HepG2 (cell line): ENCODE measurements at regions not wholly inside any gene's neighbourhood (a gene's known extent, or its start where the extent isn't known, plus 50 kb on each side); places are given as distances from the start of the nearest gene placed in this dataset.

Source experiments
- ESRRA ChIP-seq: sonication (generic); formaldehyde crosslinking; IDR thresholded peaks from 2 replicates; pipeline ENCODE4 v1.5.1; 2020; ENCODE audit warnings: mild to moderate bottlenecking, low read depth, missing genetic modification reagents
- ETV5 ChIP-seq: IDR thresholded peaks from 2 replicates; pipeline ENCODE4 v1.6.1; 2018; ENCODE audit warnings: missing biosample characterization, missing genetic modification reagents, inconsistent platforms, borderline replicate concordance
- KLF16 ChIP-seq, 2 experiments: sonication (generic) in 1 of 2; formaldehyde crosslinking in 1 of 2; IDR thresholded peaks; 2 replicates each; pipeline versions ENCODE4 v1.6.1 to v1.8.0; 2016 to 2023; ENCODE audit warnings: missing genetic modification reagents in 2 of 2, missing compliant biosample characterization in 1 of 2
- NBN ChIP-seq: fragments of 450-650 bp; conservative IDR thresholded peaks from 2 replicates; pipeline ENCODE4 v1.6.1; 2017
- NRL ChIP-seq: sonication (generic); formaldehyde crosslinking; IDR thresholded peaks from 2 replicates; pipeline ENCODE4 v1.5.0; 2020; ENCODE audit warnings: missing genetic modification reagents, mild to moderate bottlenecking, moderate library complexity, borderline replicate concordance
- RFXAP ChIP-seq: sonication (generic); formaldehyde crosslinking; IDR thresholded peaks from 2 replicates; pipeline ENCODE4 v1.4.0; 2020; ENCODE audit warnings: missing genetic modification reagents, borderline replicate concordance
- SP1 ChIP-seq, 2 experiments: fragments of 450-650 bp in 1 of 2; sonication (generic) in 1 of 2; formaldehyde crosslinking in 1 of 2; IDR thresholded peaks; 2 replicates each; pipeline versions ENCODE4 v1.4.0 to v1.6.1; 2016 to 2020; ENCODE audit warnings: missing genetic modification reagents in 1 of 2
- ZFP90 ChIP-seq: sonication (generic); formaldehyde crosslinking; IDR thresholded peaks from 2 replicates; pipeline ENCODE4 v1.8.0; 2022; ENCODE audit warnings: missing genetic modification reagents, mild to moderate bottlenecking, inconsistent platforms, borderline replicate concordance
- ZFYVE20 ChIP-seq: sonication (generic); formaldehyde crosslinking; IDR thresholded peaks from 2 replicates; pipeline ENCODE4 v1.8.0; 2023; ENCODE audit warnings: low read depth, mild to moderate bottlenecking, moderate library complexity, missing genetic modification reagents, borderline replicate concordance
- ZNF329 ChIP-seq: sonication (generic); formaldehyde crosslinking; IDR thresholded peaks from 2 replicates; pipeline ENCODE4 v1.9.0; 2021; ENCODE audit warnings: low read depth, mild to moderate bottlenecking, missing genetic modification reagents
- ZNF335 ChIP-seq: sonication (generic); formaldehyde crosslinking; IDR thresholded peaks from 2 replicates; pipeline ENCODE4 v1.4.0; 2020; ENCODE audit warnings: missing genetic modification reagents
- ZNF569 ChIP-seq: sonication (generic); formaldehyde crosslinking; IDR thresholded peaks from 2 replicates; pipeline ENCODE4 v1.5.0; 2020; ENCODE audit warnings: mild to moderate bottlenecking, missing genetic modification reagents, moderate library complexity, borderline replicate concordance
- ZNF614 ChIP-seq: IDR thresholded peaks from 2 replicates; pipeline ENCODE4 v1.6.1; 2018; ENCODE audit warnings: missing biosample characterization, missing genetic modification reagents, inconsistent platforms, borderline replicate concordance
- ZNF616 ChIP-seq: sonication (generic); formaldehyde crosslinking; IDR thresholded peaks from 2 replicates; pipeline ENCODE4 v1.5.0; 2020; ENCODE audit warnings: low read depth, mild to moderate bottlenecking, missing genetic modification reagents
- ZNF652 ChIP-seq: IDR thresholded peaks from 2 replicates; pipeline ENCODE4 v1.6.1; 2016; ENCODE audit warnings: low read depth, borderline replicate concordance
- ZNF672 ChIP-seq: sonication (generic); formaldehyde crosslinking; IDR thresholded peaks from 2 replicates; pipeline ENCODE4 v1.8.1; 2022; ENCODE audit warnings: missing genetic modification reagents
- ZNF772 ChIP-seq: sonication (generic); formaldehyde crosslinking; IDR thresholded peaks from 2 replicates; pipeline ENCODE4 v1.5.0; 2020; ENCODE audit warnings: mild to moderate bottlenecking, missing genetic modification reagents
- TF ChIP-seq, protein P1 (sequence below): sonication (generic); formaldehyde crosslinking; IDR thresholded peaks from 2 replicates; pipeline ENCODE4 v1.5.1; 2020; ENCODE audit warnings: missing genetic modification reagents, mild to moderate bottlenecking, borderline replicate concordance
- TF ChIP-seq, protein P2 (sequence below): sonication (generic); formaldehyde crosslinking; IDR thresholded peaks from 2 replicates; pipeline ENCODE4 v1.8.0; 2022; ENCODE audit warnings: mild to moderate bottlenecking, missing genetic modification reagents, moderate library complexity
- TF ChIP-seq, protein P3 (sequence below): sonication (generic); formaldehyde crosslinking; IDR thresholded peaks from one replicate; pipeline ENCODE4 v1.5.1; 2020; ENCODE audit warnings: mild to moderate bottlenecking, missing genetic modification reagents; ENCODE audit errors: not compliant biosample characterization

DNA sequence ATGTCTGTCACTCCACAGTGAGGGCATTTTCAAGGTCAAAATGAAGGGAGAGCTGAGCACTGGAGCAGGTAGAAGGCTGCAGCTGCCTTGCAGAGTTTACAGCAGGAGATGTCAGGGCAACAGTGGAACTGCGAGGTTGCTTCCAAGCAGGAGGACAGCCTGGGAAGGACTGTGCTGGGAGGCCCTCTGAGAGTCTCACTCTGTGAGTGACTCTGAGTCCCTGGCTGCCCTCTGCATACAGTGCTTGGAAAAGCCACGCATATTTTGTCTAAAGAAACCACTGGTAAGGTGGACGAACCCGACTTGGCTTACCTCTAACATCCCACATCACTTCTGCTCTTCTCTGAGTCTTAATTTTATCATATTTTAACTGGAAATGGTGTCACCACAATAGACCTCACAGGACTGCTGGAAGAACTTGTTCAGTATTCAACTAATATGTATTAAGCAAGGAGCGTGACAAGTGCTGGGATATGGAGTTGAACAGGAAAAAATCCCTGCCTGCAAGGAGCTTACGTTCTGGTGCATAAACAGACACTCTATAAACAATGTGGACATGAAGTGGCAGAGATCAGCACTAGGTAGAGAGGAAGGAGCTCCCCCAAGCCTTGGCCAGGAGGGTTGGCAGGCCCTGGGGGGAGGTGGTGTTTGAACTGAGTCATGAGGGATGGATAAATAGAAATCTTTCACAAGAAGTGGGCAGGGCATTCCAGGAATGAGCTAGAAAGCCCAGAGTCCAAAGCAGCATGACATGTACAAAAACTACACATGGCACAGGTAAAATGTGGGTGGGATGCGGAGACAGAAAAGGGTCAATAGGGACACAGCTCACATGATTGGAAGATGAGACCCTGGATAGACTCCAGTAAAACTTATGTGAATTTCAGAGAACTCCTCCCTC is 64.0 kb upstream of the FOXE1 start (continued):
- TF ChIP-seq ZNF772 (no peak), ETV5 (0 out of 2 replicates have a peak, but pooled peaks have one; percentile 26), KLF16 (CRISPR knock-in tag; IDR thresholded peaks at IDR 0.05) (peak in 1 of 2 experiments; percentile 75; a peak in 1 of 4 replicates), NBN (no peak), ZNF329 (CRISPR knock-in tag) (no peak), SP1 (IDR thresholded peaks at IDR 0.05) (no peak), SP1 (CRISPR knock-in tag; IDR thresholded peaks at IDR 0.05) (0 out of 2 replicates have a peak, but pooled peaks have one; percentile 29), ZFYVE20 (CRISPR knock-in tag) (no peak), ZNF616 (CRISPR knock-in tag) (no peak), ZNF672 (CRISPR knock-in tag) (no peak), RFXAP (CRISPR knock-in tag) (no peak), ESRRA (no peak), ZNF614 (CRISPR knock-in tag) (no peak), NRL (no peak), ZNF652 (CRISPR knock-in tag) (no peak), ZFP90 (no peak), ZNF569 (CRISPR knock-in tag) (no peak), ZNF335 (CRISPR knock-in tag) (no peak)
- TF ChIP-seq, protein P1, sequence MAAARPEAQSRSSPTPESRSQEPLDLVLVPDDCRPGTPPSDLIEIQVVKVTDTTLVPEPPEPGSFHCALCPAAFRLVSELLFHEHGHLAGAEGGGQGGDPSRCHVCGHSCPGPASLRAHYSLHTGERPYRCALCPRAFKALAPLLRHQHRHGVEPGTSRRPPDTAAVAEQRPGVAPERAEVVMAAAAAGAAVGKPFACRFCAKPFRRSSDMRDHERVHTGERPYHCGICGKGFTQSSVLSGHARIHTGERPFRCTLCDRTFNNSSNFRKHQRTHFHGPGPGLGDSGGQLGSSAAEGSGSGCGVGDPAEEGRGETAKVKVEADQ (CRISPR knock-in tag): no peak
- TF ChIP-seq, protein P2, sequence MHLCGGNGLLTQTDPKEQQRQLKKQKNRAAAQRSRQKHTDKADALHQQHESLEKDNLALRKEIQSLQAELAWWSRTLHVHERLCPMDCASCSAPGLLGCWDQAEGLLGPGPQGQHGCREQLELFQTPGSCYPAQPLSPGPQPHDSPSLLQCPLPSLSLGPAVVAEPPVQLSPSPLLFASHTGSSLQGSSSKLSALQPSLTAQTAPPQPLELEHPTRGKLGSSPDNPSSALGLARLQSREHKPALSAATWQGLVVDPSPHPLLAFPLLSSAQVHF: no peak
- TF ChIP-seq, protein P3, sequence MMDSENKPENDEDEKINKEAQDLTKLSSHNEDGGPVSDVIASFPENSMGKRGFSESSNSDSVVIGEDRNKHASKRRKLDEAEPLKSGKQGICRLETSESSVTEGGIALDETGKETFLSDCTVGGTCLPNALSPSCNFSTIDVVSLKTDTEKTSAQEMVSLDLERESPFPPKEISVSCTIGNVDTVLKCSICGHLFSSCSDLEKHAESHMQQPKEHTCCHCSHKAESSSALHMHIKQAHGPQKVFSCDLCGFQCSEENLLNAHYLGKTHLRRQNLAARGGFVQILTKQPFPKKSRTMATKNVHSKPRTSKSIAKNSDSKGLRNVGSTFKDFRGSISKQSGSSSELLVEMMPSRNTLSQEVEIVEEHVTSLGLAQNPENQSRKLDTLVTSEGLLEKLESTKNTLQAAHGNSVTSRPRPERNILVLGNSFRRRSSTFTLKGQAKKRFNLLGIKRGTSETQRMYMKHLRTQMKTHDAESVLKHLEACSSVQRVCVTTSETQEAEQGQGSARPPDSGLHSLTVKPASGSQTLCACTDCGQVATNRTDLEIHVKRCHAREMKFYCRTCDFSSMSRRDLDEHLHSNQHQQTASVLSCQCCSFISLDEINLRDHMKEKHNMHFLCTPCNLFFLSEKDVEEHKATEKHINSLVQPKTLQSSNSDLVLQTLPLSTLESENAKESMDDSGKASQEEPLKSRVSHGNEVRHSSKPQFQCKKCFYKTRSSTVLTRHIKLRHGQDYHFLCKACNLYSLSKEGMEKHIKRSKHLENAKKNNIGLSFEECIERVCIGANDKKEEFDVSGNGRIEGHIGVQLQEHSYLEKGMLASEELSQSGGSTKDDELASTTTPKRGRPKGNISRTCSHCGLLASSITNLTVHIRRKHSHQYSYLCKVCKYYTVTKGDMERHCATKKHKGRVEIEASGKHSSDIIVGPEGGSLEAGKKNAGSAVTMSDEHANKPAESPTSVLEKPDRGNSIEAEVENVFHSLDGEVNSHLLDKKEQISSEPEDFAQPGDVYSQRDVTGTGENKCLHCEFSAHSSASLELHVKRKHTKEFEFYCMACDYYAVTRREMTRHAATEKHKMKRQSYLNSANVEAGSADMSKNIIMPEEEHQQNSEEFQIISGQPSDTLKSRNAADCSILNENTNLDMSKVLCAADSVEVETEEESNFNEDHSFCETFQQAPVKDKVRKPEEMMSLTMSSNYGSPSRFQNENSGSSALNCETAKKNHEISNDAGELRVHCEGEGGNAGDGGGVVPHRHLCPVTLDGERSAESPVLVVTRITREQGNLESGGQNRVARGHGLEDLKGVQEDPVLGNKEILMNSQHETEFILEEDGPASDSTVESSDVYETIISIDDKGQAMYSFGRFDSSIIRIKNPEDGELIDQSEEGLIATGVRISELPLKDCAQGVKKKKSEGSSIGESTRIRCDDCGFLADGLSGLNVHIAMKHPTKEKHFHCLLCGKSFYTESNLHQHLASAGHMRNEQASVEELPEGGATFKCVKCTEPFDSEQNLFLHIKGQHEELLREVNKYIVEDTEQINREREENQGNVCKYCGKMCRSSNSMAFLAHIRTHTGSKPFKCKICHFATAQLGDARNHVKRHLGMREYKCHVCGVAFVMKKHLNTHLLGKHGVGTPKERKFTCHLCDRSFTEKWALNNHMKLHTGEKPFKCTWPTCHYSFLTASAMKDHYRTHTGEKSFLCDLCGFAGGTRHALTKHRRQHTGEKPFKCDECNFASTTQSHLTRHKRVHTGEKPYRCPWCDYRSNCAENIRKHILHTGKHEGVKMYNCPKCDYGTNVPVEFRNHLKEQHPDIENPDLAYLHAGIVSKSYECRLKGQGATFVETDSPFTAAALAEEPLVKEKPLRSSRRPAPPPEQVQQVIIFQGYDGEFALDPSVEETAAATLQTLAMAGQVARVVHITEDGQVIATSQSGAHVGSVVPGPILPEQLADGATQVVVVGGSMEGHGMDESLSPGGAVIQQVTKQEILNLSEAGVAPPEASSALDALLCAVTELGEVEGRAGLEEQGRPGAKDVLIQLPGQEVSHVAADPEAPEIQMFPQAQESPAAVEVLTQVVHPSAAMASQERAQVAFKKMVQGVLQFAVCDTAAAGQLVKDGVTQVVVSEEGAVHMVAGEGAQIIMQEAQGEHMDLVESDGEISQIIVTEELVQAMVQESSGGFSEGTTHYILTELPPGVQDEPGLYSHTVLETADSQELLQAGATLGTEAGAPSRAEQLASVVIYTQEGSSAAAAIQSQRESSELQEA (CRISPR knock-in tag): no peak
